Ovary (tissue), 7 donors: ENCODE measurements at regions not wholly inside any gene's neighbourhood (a gene's known extent, or its start where the extent isn't known, plus 50 kb on each side); places are given as distances from the start of the nearest gene placed in this dataset.

Experiments
- DNase-seq, 5 donors: peaks; one replicate each; pipeline ENCODE4 v3.0.0-alpha.2; 2019 to 2020
- H3K27ac ChIP-seq, 2 donors: fragments of 200-600 bp; one replicate each; pipeline versions ENCODE4 v1.5.1 to v1.8.0; 2019 to 2022
- H3K27me3 ChIP-seq: fragments of 200-600 bp; one replicate; pipeline ENCODE4 v1.8.0; 2022
- H3K36me3 ChIP-seq: fragments of 200-600 bp; sonication (generic); one replicate; pipeline ENCODE4 v1.5.1; 2019
- H3K4me1 ChIP-seq: one replicate; pipeline ENCODE4 v1.8.1; 2013; ENCODE audit warnings: mild to moderate bottlenecking, moderate library complexity; ENCODE audit not compliant: insufficient read depth
- H3K4me3 ChIP-seq: fragments of 200-600 bp; sonication (generic); one replicate; pipeline ENCODE4 v1.5.1; 2017
- H3K9me3 ChIP-seq, 2 donors: fragments of 200-600 bp in 1 of 2; sonication (generic) in 1 of 2; one replicate each; pipeline versions ENCODE4 v1.5.1 to v1.8.1; 2013 to 2019; ENCODE audit warnings: mild to moderate bottlenecking in 1 of 2, moderate library complexity in 1 of 2
- CTCF ChIP-seq, 3 donors: fragments of 450-650 bp in 2 of 3; fragments of 200-600 bp in 1 of 3; IDR thresholded peaks; one replicate each; pipeline versions ENCODE4 v1.5.1 to v1.8.0; 2016 to 2022; ENCODE audit warnings: antibody characterized with exemption in 3 of 3, mild to moderate bottlenecking in 1 of 3
- EP300 ChIP-seq: sonication (generic); formaldehyde crosslinking; IDR thresholded peaks from one replicate; pipeline ENCODE4 v1.6.1; 2017; ENCODE audit warnings: antibody characterized with exemption
- POLR2A ChIP-seq: fragments of 450-650 bp; IDR thresholded peaks from one replicate; pipeline ENCODE4 v1.6.1; 2017; ENCODE audit warnings: antibody characterized with exemption, mild to moderate bottlenecking, moderate library complexity
- WGBS, 3 donors: extraction: QIAGEN DNeasy Blood & Tissue Kit in 1 of 3; methylation state at CpG; one replicate each; pipeline versions ENCODE4 v1.1.5 to v1.1.7; 2013 to 2017; 5-methylcytosine and 5-hydroxymethylcytosine counted together
- intact Hi-C, 4 donors: fragments of 100-400 bp; cut with DNase I; formaldehyde crosslinking; loops; one replicate each; pipeline versions ENCODE4 v1.11.0 to v1.15.1; 2022 to 2023
- donor health status: DM: no; HTN: no; CAD: no; lungs with moderate emphysema.
- donor health status: DM: no; HTN: no; CAD: no.
- donor health status: Bipolar disorder and iron deficiency.
- donor health status: DM: no; HTN: no; CAD: no.
- donor health status: DM: yes; HTN: yes; CAD: no.

- no peaks in the 10 kb centered on the region for H3K36me3 ChIP-seq
- intact Hi-C loops: no loop called here
Measured at GRCh38 chr7:112571852-112572607, 91.2 kb downstream of the LSMEM1 start.

GRCh38 chr7:112572669-112573301 lies 92.0 kb downstream of the LSMEM1 start:
- intact Hi-C loops: no loop called here
- Histone ChIP-seq H3K36me3 (no peaks in the 10 kb centered on the region), H3K4me3 (no peak overlapping the region), H3K27me3 (no peaks in the 10 kb centered on the region), H3K9me3 (no peaks in the 10 kb centered on the region), H3K4me1 (no peaks in the 10 kb centered on the region), H3K27ac (no peak overlapping the region)
- TF ChIP-seq EP300 (no peak), CTCF (IDR thresholded peaks at IDR 0.05) (no peak), POLR2A (no peak)
- DNase-seq: no peak
- WGBS, 3 donors: 17 to 44% (median 32%) methylated on average over 1 of the region's 1 CpG

More at GRCh38 chr7:112571852-112572607, 91.2 kb downstream of the LSMEM1 start:
- 46 to 57% (median 53%) methylated on average over 4 of the region's 4 CpGs for WGBS, 3 donors
- DNase-seq: no peak
- no peak for TF ChIP-seq EP300
- TF ChIP-seq CTCF (IDR thresholded peaks at IDR 0.05): no peak
- no peak for TF ChIP-seq POLR2A
- no peak overlapping the region for H3K4me3 ChIP-seq
- H3K4me1 ChIP-seq: no peaks in the 10 kb centered on the region
- H3K27ac ChIP-seq: no peak overlapping the region
- no peaks in the 10 kb centered on the region for H3K9me3 ChIP-seq
- H3K27me3 ChIP-seq: no peaks in the 10 kb centered on the region

- H3K4me3 ChIP-seq: no peak overlapping the region
- 48 to 58% (median 55%) methylated on average over 6 of the region's 6 CpGs for WGBS, 3 donors
Measured at GRCh38 chr7:112573302-112574039, 92.7 kb downstream of the LSMEM1 start.

More at GRCh38 chr7:112573302-112574039, 92.7 kb downstream of the LSMEM1 start:
- H3K4me1 ChIP-seq: no peaks in the 10 kb centered on the region
- H3K27me3 ChIP-seq: no peaks in the 10 kb centered on the region
- H3K36me3 ChIP-seq: no peaks in the 10 kb centered on the region
- TF ChIP-seq POLR2A (no peak), CTCF (IDR thresholded peaks at IDR 0.05) (no peak), EP300 (no peak)
- H3K27ac ChIP-seq: no peak overlapping the region
- intact Hi-C loops: no loop called here
- H3K9me3 ChIP-seq: no peaks in the 10 kb centered on the region
- DNase-seq: no peak
